ENCODE measurements at regions not wholly inside any gene's neighbourhood (a gene's known extent, or its start where the extent isn't known, plus 50 kb on each side); places are given as distances from the start of the nearest gene placed in this dataset.

GRCh38 chr3:127038466-127038865 lies 55.6 kb downstream of the PLXNA1 start:
- no peak for ATAC-seq
- peaks cover 17% of the 10 kb centered on the region for H3K27me3 Mint-ChIP-seq (ENCODE audit: insufficient read depth, low read depth, poor library complexity)
- no peak overlapping the region for H3K4me3 ChIP-seq
- no peaks in the 10 kb centered on the region for H3K36me3 ChIP-seq (ENCODE audit: insufficient read depth)
- no peaks in the 10 kb centered on the region for H3K36me3 Mint-ChIP-seq (ENCODE audit: low read depth)
- DNase-seq (ENCODE audit: low spot score), result no peak
- no peak overlapping the region for H3K27ac ChIP-seq (ENCODE audit: low read depth)
- no peaks in the 10 kb centered on the region for H3F3A ChIP-seq (replicated peaks; ENCODE audit: low read depth)
- no peak overlapping the region for H3K4me3 Mint-ChIP-seq
- no peaks in the 10 kb centered on the region; the same call in 1 of the 2 replicates for H4K20me1 ChIP-seq (replicated peaks; ENCODE audit: insufficient read depth)
- no peaks in the 10 kb centered on the region for H3K27me3 ChIP-seq (ENCODE audit: insufficient read depth)
- no peaks in the 10 kb centered on the region for H3K9me2 ChIP-seq (ENCODE audit: insufficient read depth)
- TF ChIP-seq POLR2AphosphoS5 (IDR thresholded peaks at IDR 0.05; ENCODE audit: low read depth) (no peak), ZNF462 (CRISPR knock-in tag; IDR thresholded peaks at IDR 0.05) (no peak), ZNF114 (CRISPR knock-in tag; IDR thresholded peaks at IDR 0.05) (no peak), CTCF (conservative IDR thresholded peaks at IDR 0.05; ENCODE audit: low read depth in 2 of 2) (no peak), NANOG (IDR thresholded peaks at IDR 0.05; ENCODE audit: borderline replicate concordance) (no peak), CREB1 (CRISPR knock-in tag; IDR thresholded peaks at IDR 0.05; ENCODE audit: low read depth) (no peak), ZNF331 (CRISPR knock-in tag; IDR thresholded peaks at IDR 0.05; ENCODE audit: low read depth) (no peak), EZH2 (IDR thresholded peaks at IDR 0.05; ENCODE audit: low read depth, unreplicated experiment) (no peak)
- H3K4me2 ChIP-seq, result no peak overlapping the region
- H3K79me2 ChIP-seq (replicated peaks; ENCODE audit: insufficient read depth), result no peaks in the 10 kb centered on the region
- no peak overlapping the region for H2AFZ ChIP-seq
- H3K9me3 Mint-ChIP-seq, result no peaks in the 10 kb centered on the region
- peaks cover 12% of the 10 kb centered on the region for H3K4me1 Mint-ChIP-seq
- H3K4me1 ChIP-seq (ENCODE audit: insufficient read depth), result no peaks in the 10 kb centered on the region; the same call in 1 of the 2 replicates
- H3K27ac Mint-ChIP-seq, result no peak overlapping the region

All from GM23338 (cell line).